ENCODE measurements at regions not wholly inside any gene's neighbourhood (a gene's known extent, or its start where the extent isn't known, plus 50 kb on each side); places are given as distances from the start of the nearest gene placed in this dataset.

DNA sequence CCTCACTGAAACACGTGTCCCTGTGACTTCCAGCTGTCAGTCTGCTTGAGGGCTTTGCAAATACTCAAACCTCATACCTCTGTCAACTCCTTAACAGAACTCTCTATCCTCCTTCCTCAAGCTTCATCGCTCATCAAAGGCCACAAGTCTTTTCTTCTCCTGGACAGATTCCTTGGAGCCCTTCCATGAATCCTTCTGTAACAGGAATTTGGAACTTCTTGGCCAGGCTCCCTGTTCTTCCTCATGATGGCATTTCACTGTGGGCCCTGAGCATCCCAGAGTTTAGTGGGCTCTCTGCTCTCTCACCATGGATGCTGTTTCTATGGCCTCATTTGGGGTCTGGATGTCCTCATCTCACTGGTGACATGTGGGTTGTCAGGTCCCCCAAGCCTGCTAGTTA lies 105.0 kb upstream of the TLE3 start:
- no peak for DNase-seq

DNA sequence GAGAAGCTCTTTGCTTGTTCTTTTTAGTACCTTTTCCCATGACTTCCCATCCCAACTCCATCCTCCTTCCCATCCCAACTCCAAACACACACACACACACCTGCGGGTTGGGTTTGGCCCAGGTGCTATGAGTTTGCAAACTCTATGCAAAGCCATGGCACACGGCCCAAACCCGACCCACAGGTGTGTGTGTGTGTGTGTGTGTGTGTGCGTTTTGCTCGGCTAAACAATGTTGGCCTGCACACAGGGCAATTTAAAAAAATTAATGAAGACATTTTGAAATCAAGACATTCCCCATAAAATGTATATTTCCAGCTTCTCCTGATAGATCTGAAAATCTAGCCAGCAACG lies 103.7 kb upstream of the TLE3 start:
- no peak for DNase-seq

DNA sequence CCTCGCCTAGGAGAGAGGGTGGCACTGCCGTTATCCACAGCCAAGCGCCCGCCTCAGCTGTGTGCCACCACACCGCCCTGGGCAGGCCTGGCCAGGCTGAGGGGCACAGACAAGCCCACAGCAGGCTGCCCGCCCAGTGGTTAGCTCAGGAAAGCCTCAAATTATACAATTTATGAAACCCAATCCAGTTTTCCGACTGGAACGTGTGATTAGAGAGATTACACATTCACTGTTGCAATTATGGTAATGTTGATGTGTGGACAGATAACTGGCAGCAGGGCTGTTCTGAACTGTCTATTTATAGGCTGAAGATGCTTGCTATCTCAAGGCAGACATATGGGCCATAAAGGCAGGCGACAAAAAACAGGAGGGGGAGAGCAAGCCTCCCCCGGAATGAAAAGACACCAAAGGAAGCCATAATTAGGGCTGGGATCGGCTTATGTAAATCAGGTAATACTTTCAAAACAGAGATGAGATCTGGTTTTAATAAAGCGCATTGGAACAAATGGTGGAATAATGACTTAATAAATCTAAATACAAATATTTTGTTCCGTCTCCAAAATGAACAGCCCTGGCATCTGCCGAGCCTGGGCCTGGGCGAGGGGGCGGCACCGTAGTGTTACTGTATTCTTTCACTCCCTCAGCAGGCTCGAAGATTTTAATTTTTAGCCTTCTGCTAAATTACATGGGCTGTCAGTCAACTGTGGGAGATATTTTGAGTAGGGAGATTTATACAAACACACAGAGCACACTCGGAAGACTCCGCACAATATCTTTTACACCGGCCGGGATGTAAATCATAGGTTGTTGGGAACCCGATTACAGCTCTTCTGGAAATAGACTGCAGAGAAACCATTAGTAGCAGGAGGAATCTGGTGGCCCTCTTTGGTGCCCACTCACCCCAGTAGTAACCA lies 103.1 kb upstream of the TLE3 start:
- DNase-seq: no peak

DNA sequence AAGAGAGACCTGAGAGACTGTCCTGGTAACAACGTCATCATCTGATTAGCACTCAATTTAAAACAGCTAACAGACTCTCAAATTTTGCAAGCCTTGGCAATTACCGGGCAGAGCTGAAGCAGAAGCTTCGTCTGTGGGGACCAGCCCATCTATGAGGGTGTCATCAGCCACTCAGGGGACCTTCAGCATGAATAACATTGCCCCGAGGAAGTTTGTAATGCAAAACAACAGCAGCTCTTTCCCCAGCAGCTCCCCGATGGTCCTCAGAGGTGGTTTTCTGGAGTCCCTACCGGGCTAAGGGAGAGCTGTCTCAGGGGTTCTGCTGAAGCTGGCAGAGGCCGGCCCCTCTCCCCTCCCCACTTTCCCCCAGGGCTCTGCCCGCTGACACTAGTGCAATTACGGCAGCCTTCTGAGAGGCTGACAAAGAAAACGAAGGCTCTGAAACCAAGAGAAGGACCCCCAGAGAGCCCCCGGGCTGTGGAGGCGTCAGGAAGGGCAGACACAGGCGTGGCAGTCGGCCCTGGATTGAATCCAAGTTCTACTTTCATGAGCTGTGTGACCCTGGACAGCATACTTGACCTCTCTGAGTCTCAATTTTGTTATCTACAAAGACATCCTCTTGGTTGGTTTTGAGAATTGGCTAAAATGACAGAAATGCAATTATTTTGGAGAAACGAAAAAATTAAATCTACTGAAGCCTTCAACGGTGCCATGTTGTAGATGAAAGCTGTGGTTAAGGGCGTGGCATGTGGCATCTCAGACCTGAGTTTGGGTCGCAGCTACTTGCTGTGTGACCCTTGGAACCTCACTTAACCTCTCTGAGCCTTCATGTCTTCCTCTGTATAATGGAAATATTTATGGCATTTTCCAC lies 102.1 kb upstream of the TLE3 start:
- DNase-seq: no peak

DNA sequence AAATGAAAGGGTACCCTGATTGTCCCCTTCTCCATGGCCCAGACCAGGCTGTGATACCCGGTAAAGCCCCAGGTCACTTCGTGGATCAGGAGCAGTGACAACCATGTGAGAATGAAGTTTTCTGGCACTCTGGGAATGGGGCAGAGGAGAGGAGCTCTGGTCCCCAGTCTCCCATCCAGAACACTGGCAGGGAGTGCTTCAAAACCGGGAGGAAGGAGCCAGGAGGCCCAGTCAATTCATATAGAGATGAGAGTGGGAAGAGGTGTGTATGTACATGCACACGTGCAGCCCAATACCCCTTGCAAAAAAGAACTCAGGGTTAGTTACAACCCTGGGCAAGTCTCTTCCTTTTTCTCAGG lies 101.4 kb upstream of the TLE3 start:
- no peak for DNase-seq

DNA sequence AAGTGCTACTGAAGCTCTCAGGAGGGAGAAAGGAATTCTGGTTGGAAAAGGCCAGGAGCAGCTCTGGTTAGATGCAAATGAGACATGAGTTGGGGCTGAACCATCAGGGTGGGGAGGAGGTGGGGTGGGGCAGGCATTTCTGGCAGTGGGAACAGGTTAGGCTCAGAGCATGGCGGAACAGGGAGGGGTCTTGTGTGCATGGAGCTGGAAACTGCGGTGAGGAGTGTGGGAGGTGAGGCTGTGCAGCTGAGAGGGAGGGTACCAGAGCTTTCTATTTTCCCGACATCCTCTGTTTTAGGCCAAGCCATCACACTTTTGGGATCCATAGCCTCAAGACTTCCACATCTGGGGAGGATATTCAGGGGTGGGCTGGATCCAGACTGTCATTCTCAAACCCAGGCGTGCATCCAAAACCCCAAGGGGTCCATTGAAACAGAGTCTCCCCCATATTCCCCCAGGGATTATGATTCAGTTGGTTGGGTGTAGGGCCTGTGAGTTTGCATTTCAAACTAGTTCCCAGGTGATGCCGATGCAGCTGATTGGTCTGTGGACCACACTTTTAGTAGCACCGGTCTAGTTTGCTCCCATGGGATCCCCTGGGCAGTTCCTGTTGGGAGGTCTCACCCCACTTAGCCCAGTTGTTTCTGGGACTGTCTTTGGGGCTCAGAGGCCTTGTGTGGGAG lies 100.9 kb upstream of the TLE3 start:
- DNase-seq: no peak

DNA sequence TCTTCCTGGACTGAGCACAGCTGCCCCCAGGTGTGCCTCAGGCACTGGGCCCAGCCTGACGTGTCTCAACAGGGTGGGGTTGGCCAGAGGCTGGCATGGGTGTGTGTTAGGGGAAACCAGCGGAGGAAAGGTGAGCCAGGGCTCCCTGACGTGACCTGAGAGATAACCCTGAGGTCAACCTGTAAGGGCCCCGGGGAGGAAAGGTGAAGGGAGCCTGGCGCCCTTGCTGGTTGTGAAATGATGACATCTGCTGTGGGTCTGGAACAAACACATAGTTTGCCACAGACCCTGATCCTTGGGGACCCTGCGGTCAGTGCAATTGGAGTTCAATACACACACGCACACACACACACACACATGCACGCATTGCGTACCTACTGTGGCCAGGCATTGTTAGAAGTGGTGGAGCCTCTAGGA lies 100.2 kb upstream of the TLE3 start:
- no peak for DNase-seq

DNA sequence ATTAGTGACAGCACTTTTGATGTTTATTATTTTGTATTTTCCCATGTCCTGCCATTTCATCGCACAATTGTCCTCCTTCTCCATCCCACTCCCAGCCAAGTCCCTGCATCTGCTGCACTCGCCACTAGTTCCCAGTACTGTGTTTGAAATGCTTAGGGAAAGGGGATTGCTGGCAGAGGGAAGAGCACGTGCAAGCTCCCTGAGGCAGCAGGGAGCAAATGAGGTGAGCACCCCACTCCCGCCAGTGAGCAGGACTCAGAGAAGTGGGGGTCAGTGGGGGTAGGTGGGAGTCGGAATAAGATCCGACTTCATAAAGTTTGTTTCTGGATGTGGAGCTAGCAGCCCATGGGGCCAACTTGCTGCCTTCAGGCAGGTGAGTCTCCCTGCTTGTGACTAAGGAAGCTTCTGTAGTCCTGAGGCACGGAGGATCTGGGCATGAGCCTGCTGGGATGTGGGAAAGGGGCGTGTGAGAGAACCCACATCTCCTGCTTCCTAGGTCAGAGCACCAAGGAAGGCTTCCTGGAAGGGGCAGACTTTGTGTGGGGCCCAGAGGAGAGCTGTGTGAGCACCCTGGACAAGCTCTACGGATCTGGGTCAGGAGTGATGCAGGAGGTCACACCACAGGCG lies 99.7 kb upstream of the TLE3 start:
- DNase-seq: no peak

DNA sequence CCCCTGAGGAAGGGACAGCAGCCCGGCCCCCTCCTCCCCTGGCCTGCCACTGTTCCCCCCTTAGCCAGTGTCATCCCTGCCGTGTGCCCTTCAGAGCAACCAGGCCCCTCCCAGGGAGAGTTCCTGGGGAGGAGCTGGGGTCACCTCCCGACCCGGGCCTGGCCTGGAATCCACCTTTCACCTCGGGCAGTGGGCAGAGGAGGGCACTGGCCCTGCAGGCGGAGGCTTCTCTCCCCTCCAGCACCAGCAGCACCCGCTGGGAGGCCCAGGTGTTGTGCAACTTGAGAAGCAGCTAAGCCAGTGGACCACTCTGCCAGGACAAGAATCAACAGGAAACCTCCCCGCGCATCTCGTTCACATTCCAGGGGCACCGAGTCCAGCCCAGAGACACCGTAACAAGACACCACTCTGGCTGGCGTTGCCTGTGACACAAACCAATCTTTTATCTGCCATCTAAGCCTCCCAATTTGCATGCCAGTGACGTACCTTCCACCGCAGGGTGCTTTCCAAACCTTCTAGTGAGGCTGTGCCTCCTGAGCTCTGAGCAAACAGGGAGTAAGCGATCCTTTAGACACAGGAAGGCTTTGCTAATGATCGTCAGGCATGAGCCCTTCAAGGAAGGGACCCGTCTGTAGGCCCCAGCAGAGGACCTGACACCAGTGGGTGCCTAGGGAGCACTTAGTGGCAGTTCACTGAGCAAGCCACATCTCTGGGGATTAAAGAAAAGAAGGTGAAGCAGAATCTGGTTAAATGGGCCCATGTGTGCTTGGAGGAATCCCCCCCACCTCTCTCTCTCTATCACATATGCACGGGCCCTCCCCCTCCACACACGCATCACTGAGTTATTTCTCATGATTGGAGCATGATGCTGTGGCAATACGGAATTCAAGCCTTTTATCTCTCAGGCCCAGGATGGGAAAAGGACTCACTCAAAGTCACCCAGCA lies 98.9 kb upstream of the TLE3 start:
- DNase-seq: peak; percentile 38

DNA sequence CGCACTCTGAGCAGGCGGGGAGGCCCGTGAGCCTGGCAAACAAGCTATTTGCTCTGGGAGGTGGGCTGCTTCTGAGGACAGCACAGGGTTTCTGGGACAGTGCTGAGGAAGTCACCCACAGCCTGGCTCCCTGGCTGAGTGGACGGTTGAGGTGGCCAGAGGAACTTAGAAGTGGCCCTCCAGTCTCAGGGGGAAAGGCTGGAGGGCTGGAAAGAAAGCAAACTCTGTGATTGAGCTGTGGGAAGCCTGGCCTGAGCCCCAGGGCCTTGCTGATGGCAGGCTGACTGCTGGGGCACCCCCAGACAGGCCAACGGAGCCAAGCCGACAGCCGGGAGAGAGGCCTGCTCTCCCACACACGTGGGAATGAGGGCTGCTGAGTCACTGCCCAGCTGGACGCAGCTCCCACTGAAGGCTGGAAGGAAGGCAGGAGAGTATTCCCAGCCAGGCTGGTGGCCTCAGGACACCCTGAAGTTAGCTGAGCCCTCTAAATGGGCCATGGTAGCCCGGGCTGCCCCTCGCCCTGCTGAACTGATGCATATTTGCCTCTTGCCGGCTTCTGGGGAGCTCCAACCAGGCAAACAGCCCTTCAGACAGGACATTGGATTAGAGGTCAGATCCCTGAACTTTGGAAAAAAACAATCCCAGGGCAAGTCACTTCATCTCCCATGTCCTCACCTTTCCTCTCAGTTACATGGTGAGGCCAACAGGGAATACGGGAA lies 98.0 kb upstream of the TLE3 start:
- DNase-seq: peak; percentile 60

DNA sequence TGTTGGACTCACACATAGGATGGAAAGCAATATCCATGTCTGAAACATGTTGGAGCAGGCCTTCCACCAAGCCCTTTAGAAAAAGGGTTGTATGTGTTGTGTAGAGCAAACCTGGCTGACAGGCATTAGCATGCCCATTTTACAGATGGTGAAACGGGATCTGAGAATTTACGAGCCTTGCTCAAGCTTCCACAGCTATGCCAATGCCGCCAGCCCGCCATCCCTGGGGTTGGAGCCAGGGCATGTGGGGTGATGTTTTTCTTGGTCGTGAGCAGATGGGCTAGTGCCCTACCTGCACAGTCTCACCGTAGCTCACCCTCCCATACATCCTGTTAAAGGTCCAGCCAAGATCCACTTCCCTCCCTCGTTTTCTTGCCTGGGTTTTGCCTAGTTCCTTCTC lies 97.5 kb upstream of the TLE3 start:
- DNase-seq: no peak

DNA sequence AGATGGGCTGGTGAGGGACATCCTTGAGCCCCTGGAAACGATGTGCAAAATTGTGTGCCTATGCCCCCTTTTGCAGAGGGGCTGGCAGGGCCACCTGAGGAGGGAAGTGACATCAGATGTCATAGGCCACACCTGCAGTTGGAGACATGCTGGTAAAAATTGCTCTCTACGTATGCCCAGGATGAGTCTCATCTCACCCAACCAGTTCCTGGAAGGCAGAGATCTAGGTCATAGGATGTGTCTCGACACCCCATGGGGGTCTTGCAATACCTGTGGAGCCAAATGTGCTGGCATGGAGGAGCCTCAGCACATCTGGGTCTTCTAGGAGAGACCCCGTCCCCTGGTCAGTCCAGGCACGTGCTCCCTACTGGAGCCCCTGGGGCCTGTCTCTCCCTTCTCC lies 96.5 kb upstream of the TLE3 start:
- DNase-seq: no peak

DNA sequence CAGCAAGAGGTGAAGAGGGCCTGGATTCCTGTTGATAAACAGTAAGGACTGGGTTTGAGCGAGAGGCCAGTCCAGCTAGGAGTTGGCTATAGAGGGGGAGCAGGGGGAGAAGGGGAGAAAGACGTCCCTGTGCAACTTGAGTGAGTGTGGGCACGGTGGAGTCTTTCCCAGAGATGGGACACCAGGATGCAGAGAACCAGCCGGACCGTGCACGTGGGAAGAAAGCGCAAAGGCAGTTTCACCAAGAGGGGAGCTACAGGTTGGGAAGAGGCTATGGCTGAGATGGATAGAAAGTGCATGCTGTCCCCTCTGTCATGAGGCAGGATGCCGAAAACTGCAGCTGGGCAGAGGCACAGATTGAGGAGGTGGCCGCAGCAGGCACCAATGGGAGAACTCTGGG lies 96.0 kb upstream of the TLE3 start:
- no peak for DNase-seq

DNA sequence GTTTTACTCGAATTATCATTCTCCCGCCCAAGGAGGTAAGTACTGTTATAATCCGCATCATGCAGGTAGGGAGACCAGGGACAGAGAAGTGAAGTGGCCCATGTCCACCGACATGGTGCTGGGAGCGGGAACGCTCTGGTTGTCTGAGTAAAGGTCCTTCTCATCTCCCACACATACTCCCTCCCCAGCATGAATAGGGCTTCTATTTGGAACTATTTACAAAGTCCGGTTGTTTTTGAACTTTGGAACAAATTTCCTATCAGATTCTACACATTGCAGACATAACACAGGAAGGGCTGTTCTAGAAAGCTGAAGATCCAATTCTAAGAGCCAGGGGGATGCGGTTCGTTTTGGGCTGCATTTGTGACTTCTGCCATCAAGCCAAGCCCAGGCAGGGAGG lies 94.8 kb upstream of the TLE3 start:
- DNase-seq: no peak

DNA sequence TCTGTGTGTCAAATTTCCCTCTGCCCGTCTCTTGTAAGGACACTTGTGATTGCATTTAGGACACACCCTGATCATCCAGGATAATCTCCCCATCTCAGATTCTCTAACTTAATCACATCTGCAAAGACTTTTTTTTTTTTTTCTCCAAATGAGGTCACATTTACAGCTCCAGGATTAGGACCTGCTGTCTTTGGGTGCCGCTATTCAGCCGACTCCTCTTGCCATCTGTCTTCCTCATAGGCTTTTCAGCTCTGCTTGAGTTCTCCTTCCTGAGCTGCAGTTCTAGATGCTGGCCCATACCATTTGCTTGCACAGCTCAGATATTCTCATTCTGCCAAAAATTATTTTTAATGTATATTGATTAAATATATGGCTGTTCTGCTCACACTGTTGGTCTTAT lies 94.3 kb upstream of the TLE3 start:
- no peak for DNase-seq

DNA sequence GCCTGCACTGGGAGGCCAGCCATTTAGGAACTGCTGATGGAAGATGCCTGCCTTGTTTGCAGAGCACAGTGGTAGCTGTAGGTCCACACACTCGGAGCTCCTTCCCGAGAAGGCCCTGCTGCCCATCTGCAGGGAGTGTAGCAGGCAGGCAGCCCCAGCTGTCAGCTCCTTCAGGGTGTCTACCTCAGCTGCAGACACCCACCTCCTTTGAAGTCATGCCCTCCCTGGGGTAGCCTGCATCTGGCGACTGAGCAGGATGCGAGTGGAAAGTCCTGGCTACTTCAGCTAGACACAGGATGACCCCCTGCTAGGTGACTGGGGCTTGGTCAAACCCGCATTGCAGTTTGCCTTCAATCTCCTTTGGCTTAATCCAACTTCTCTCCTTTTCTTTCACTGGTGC lies 93.2 kb upstream of the TLE3 start:
- no peak for DNase-seq

DNA sequence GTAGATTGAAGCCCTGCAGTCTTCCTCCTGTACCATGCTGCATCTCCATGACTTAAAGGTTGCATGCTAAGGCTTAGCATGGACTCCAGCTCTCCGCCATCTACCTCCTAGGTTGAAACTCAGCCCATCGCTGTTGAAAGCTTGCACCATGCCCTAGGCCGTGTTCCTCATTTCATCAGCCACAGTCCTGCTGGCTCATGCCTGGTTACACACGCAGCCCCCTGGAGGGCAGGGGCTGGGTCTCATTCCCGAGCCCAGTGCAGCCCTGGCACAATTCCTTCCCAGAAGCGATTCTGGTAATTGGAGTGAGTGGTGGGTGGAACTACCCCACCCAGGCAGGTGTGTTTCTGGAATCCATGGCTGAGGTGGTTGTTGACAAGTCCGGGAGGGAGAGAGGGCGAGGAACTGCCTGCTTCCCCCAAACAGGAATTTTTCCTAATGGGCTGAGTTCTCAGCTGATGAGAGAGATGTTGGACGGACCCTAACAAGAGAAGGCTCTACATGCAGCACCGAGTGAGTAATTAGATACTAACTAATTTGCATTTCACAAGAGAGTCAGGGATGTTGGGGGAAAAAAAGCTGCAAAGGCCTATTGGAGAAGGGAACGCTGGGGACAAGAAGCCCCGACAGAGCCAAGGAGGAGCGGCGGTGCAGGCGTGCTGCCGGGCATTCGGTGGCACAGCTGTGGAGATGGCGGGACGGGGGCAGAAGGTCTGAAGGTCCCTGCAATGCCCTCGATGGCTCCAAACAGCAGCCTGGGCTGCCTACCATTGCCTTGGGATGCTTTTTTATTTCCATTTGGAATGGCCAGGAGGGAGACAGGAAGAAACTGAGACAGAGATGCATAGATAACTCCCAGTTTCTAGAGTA lies 92.3 kb upstream of the TLE3 start:
- no peak for DNase-seq

DNA sequence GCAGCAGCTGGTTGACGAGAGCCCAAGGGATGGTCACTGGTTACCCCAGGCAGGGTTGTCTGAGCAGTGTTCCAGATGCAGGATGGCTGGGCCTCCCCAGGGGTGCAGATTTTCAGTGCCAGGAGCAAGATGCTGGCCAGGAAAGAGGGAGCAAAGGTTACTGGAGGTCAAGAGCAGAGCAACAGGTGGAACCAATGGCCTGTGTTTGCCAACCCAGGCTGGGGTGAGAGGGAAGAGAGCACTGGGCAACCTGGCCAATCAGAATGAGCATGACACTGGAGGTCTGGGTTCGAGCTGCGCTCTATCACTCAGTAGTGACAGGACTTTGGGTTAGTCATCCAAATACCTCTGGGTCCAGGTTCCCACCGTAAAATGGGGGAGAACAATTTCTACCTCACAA lies 90.6 kb upstream of the TLE3 start:
- DNase-seq: no peak

DNA sequence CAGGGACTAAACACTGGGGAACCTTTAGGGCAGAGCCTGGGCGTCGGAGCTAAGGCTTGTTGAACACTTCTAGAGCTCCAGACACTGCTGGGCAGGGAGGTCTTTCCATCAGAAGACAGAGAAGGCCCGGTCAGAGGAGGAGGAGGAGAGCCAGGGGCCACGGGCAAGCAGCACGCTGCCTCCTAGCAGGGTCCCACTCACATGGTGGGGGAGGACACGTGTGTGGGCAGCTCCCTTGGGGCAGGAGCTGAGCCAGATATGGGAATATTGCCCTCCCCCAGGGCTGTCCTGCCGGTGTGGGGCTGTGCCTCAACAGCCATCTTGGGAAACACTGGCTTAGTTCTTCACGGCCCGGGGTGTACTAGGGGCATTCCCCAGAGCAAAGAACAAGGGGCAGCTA lies 89.6 kb upstream of the TLE3 start:
- no peak for DNase-seq

All from muscle of arm (tissue), 1 donor.